ENCODE measurements at regions not wholly inside any gene's neighbourhood (a gene's known extent, or its start where the extent isn't known, plus 50 kb on each side); places are given as distances from the start of the nearest gene placed in this dataset.
"Not testable (repeated sequence)": the region's sequence is repeated elsewhere in the genome, so short reads cannot be mapped to it uniquely, and the experiment has no call there.

DNA sequence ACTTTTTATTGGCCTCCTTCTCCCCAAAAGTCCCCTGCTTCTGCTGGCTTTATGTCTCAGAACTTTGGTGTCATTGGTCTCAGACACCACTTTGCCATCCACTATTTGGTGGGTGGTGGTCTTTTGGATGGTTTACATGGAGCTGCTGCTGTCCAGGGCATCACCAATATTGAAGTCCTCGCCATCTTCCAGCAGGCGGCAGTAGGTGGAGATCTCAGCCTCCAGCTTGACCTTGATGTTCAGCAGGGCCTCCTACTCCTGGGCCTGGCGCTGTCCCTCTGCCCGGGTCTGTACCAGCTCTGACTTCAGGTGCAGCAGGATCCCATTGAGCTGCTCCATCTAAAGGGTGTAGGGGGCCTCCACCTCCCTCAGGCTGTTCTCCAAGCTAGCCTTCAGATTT is 148.4 kb upstream of the FOXA2 start:
- no peak overlapping the region for H3K4me2 ChIP-seq
- no peak overlapping the region for H3K27ac ChIP-seq
- DNase-seq (ENCODE audit: low spot score), result no peak
- TF ChIP-seq EZH2phosphoT487 (IDR thresholded peaks at IDR 0.05; ENCODE audit: low read depth, severe bottlenecking, unreplicated experiment) (no peak), EZH2 (IDR thresholded peaks at IDR 0.05; ENCODE audit: borderline replicate concordance) (no peak)
- TF ChIP-seq, protein P1, sequence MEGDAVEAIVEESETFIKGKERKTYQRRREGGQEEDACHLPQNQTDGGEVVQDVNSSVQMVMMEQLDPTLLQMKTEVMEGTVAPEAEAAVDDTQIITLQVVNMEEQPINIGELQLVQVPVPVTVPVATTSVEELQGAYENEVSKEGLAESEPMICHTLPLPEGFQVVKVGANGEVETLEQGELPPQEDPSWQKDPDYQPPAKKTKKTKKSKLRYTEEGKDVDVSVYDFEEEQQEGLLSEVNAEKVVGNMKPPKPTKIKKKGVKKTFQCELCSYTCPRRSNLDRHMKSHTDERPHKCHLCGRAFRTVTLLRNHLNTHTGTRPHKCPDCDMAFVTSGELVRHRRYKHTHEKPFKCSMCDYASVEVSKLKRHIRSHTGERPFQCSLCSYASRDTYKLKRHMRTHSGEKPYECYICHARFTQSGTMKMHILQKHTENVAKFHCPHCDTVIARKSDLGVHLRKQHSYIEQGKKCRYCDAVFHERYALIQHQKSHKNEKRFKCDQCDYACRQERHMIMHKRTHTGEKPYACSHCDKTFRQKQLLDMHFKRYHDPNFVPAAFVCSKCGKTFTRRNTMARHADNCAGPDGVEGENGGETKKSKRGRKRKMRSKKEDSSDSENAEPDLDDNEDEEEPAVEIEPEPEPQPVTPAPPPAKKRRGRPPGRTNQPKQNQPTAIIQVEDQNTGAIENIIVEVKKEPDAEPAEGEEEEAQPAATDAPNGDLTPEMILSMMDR (IDR thresholded peaks at IDR 0.05; ENCODE audit: poor library complexity), result no peak
- H4K20me1 ChIP-seq (ENCODE audit: insufficient read depth, poor library complexity, severe bottlenecking), result no peaks in the 10 kb centered on the region
- H3K4me1 ChIP-seq (ENCODE audit: insufficient read depth), result no peaks in the 10 kb centered on the region
- no peaks in the 10 kb centered on the region for H3K9me2 ChIP-seq (replicated peaks; ENCODE audit: insufficient read depth)
- no peaks in the 10 kb centered on the region for H3K27me3 ChIP-seq
- 92% methylated on average over 4 of the region's 4 CpGs for WGBS (ENCODE audit: low lambda C conversion rate, missing lambda C conversion rate)
- H2AFZ ChIP-seq, result no peak overlapping the region
- H3K4me3 ChIP-seq, result no peak overlapping the region
- no peaks in the 10 kb centered on the region for H3K79me2 ChIP-seq
- H3K9me3 ChIP-seq (ENCODE audit: low read depth), result no peaks in the 10 kb centered on the region
- H3K36me3 ChIP-seq (replicated peaks; ENCODE audit: insufficient read depth, low read depth), result no peaks in the 10 kb centered on the region

DNA sequence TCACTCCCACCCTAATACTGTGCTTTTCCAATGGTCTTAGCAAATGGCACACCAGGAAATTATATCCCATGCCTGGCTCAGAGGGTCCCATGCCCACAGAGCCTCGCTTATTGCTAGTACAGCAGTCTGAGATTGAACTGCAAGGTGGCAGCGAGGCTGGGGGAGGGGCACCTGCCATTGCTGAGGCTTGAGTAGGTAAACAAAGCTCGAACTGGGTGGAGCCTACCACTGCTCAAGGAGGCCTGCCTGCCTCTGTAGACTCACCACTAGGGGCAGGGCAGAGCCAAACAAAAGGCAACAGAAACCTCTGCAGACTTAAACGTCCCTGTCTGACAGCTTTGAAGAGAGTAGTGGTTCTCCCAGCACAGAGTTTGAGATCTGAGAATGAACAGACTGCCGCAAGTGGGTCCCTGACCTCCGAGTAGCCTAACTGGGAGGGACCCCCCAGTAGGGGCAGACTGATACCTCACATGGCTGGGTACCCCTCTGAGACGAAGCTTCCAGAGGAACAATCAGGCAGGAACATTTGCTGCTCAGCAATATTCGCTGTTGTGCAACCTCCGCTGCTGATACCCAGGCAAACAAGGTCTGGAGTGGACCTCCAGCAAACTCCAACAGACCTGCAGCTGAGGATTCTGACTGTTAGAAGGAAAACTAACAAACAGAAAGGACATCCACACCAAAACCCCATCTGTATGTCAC is 150.7 kb upstream of the FOXA2 start:
- 65% methylated on average over 9 of the region's 9 CpGs for WGBS (ENCODE audit: low lambda C conversion rate, missing lambda C conversion rate)
- H3K27ac ChIP-seq; H4K20me1 ChIP-seq (ENCODE audit: insufficient read depth, poor library complexity, severe bottlenecking); H3K36me3 ChIP-seq (replicated peaks; ENCODE audit: insufficient read depth, low read depth); H3K4me3 ChIP-seq; H3K9me2 ChIP-seq (replicated peaks; ENCODE audit: insufficient read depth); H3K4me1 ChIP-seq (ENCODE audit: insufficient read depth); H3K79me2 ChIP-seq; H3K4me2 ChIP-seq; H3K9me3 ChIP-seq (ENCODE audit: low read depth); H2AFZ ChIP-seq; H3K27me3 ChIP-seq: not testable (repeated sequence)
- peak; percentile 65 for DNase-seq (ENCODE audit: low spot score)
- TF ChIP-seq, protein P1 (IDR thresholded peaks at IDR 0.05; ENCODE audit: poor library complexity), result peak; percentile 46

DNA sequence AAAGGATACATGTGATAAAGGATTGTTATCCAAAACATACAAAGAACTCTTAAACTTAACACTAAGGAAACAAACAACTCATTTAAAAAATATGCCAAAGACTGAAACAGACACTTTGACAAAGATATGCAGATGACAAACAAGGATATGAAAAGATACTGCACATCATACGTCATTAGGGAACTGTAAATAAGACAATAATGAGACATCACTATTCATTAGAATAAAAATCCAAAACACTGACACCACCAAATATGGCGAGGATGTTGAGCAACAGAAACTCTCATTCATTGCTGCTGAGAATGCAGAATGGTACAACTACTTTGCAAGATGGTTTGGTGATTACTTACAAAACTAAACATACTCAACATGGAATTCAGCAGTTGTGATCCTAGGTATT is 156.5 kb upstream of the FOXA2 start:
- Histone ChIP-seq H3K9me2 (replicated peaks; ENCODE audit: insufficient read depth) (no peaks in the 10 kb centered on the region), H2AFZ (no peak overlapping the region), H3K27me3 (no peaks in the 10 kb centered on the region), H3K79me2 (no peaks in the 10 kb centered on the region), H3K9me3 (ENCODE audit: low read depth) (no peaks in the 10 kb centered on the region), H3K36me3 (replicated peaks; ENCODE audit: insufficient read depth, low read depth) (no peaks in the 10 kb centered on the region), H3K4me2 (no peak overlapping the region), H3K4me3 (no peak overlapping the region), H3K4me1 (ENCODE audit: insufficient read depth) (peaks cover 2% of the 10 kb centered on the region), H3K27ac (no peak overlapping the region), H4K20me1 (ENCODE audit: insufficient read depth, poor library complexity, severe bottlenecking) (no peaks in the 10 kb centered on the region)
- TF ChIP-seq EZH2phosphoT487 (IDR thresholded peaks at IDR 0.05; ENCODE audit: low read depth, severe bottlenecking, unreplicated experiment), result no peak
- no peak for TF ChIP-seq EZH2 (IDR thresholded peaks at IDR 0.05; ENCODE audit: borderline replicate concordance)
- TF ChIP-seq, protein P1 (IDR thresholded peaks at IDR 0.05; ENCODE audit: poor library complexity), result no peak
- DNase-seq (ENCODE audit: low spot score), result no peak
- 78% methylated on average over 2 of the region's 2 CpGs for WGBS (ENCODE audit: low lambda C conversion rate, missing lambda C conversion rate)

Measured in hepatocyte (in vitro differentiated cells).